HTERT RPE-1 (cell line): ENCODE measurements at regions not wholly inside any gene's neighbourhood (a gene's known extent, or its start where the extent isn't known, plus 50 kb on each side); places are given as distances from the start of the nearest gene placed in this dataset.
"Not testable (repeated sequence)": the region's sequence is repeated elsewhere in the genome, so short reads cannot be mapped to it uniquely, and the experiment has no call there.

Experiments used
- in situ Hi-C: fragments of 300-500 bp; cut with MboI; formaldehyde crosslinking; loops from 4 replicates; pipeline ENCODE4 v1.14.3; 2020; ENCODE audit warnings: low sequenced_read_pairs

GRCh38 chr3:104043001-104043543 is 1323.6 kb upstream of the ALCAM start:
- in situ Hi-C loops = not testable (repeated sequence)

- in situ Hi-C loops = no loop called here
Observed at GRCh38 chr3:104044002-104044401, 1322.7 kb upstream of the ALCAM start.

- in situ Hi-C loops = no loop called here
Observed at GRCh38 chr3:104066658-104067057, 1300.1 kb upstream of the ALCAM start.

GRCh38 chr3:104069114-104069513 is 1297.6 kb upstream of the ALCAM start:
- in situ Hi-C loops = no loop called here

DNA sequence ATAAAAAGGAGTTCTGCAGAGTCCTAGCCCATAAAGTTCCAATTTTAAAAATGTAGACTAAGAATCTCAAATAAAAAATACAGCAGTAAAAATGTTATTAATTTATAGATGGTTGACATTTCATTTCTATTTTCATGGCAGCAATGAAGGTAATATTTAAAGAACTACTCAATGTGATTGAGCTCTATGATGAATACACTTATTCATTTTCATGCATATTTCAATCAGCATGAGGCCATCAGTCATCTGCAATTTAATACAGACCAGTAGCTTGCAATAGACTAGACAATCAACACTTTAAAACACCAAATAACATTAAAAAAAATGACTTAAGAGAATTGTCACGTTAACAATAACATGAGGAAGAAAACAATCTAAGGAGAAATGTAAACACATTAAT is 1295.8 kb upstream of the ALCAM start:
- in situ Hi-C loops = no loop called here

GRCh38 chr3:104080088-104080626 is 1286.6 kb upstream of the ALCAM start:
- in situ Hi-C loops = no loop called here

DNA sequence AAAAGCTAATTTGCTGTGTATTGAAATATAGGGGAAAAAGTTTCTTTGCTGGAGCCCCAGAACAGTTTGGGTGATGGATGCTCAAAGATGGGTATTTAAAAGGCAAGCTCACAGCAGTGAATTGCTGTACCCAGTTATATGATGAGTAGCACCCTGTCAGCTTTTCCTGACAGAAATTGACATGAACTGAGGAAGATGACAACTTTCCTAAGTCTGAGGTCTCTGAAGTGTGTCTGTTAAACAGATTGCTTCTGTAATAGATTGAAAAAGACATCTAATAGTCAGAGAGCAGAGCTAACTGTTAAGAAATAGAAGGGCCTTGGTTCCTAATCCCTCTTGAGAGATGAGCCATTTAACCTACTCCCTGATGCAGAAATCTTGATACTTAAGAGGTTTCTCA is 1278.0 kb upstream of the ALCAM start:
- in situ Hi-C loops = no loop called here

DNA sequence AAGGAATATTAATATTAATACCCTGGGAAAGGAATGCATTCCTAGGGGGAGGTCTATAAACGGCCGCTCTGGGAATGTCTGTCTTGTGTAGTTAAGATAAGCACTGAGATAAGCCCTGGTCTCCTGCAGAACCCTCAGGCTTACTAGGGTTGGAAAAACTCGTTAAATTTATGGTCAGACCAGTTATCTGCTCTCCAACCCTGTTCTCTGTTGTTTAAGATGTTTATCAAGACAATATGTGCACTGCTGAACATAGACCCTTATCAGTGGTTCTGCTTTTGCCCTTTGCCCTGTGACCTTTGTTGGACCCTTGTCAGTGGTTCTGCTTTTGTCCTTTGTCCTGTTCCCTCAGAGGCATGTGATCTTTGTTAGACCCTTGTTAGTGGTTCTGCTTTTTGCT is 1276.7 kb upstream of the ALCAM start:
- in situ Hi-C loops = not testable (repeated sequence)

DNA sequence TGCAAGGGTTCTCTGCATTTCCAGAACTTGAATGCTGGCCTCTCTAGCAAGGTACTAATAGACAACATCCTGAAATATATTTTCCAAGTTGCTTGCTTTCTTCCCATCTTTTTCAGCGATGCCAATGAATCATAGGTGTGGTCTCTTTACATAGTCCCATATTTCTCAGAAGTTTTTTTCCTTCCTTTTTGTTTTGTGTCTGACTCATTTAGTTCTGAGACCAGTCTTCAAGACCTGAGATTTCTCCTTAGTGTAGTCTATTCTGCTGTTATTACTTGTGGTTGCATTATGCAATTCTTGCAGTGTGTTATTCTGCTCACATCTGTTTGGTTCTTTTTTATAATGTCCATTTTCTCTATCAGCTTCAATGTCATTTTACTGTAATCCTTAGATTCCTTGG is 1265.0 kb upstream of the ALCAM start:
- in situ Hi-C loops = no loop called here

DNA sequence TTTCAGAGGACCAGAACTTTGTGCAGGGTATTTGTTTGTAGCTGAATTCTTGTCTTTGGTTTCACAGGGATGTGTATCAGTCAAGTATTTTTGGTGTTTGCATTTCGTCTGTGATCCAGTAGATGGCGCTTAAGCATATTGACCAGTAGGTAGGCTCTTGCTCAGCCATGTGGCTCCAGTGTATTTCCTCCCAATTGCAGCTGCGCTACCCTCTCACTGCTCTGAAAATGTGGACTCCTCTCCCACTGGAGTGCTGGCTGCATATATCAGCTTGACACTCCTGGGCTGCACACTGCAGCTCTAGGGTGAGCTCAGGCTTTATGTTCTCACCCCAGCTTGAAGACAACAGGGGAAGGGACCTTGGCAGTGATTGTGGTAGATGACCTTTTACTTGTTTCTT is 1264.3 kb upstream of the ALCAM start:
- in situ Hi-C loops = no loop called here

GRCh38 chr3:104106276-104106675 is 1260.4 kb upstream of the ALCAM start:
- in situ Hi-C loops = no loop called here

DNA sequence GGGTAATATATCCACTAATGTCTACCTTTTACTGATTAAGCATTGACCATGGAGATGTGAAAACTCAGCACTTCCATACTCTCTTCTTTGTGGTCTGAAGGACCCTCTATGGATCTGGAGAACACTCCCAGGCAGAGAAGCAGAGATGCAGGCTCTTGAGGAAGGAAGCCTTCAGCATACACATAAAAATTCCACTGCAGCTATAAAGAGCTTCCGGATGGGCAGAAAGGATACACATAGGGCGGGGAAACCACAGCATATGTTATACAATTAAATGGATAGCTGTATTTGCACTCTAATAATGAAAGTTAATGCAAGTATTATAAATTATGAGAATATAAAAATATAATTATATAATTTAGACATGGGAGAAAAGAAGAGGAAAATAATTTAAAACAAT is 1258.2 kb upstream of the ALCAM start:
- in situ Hi-C loops = no loop called here

GRCh38 chr3:104126463-104126862 is 1240.2 kb upstream of the ALCAM start:
- in situ Hi-C loops = no loop called here

GRCh38 chr3:104126864-104127553 is 1239.7 kb upstream of the ALCAM start:
- in situ Hi-C loops = no loop called here

DNA sequence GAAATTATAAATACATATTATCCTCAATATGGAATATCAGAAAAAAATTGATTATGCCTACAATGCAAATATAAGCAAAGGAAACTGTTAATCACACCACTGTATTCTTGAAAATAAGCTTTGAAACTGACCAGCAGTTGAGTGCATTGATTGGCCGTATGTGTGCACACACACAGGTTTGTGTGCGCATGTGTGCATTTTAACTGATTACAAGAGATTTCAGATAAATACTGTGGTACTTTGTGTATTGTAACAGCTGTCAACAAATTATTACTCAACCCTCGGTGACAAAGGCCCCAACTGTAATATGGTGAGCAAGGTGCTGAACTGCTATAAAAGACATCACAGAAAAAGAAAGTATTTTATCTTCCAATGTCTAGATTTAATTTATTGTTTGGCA is 1238.9 kb upstream of the ALCAM start:
- in situ Hi-C loops = no loop called here

GRCh38 chr3:104132566-104133403 is 1233.9 kb upstream of the ALCAM start:
- in situ Hi-C loops = no loop called here

- in situ Hi-C loops = no loop called here
Observed at GRCh38 chr3:104133630-104134029, 1233.1 kb upstream of the ALCAM start.

DNA sequence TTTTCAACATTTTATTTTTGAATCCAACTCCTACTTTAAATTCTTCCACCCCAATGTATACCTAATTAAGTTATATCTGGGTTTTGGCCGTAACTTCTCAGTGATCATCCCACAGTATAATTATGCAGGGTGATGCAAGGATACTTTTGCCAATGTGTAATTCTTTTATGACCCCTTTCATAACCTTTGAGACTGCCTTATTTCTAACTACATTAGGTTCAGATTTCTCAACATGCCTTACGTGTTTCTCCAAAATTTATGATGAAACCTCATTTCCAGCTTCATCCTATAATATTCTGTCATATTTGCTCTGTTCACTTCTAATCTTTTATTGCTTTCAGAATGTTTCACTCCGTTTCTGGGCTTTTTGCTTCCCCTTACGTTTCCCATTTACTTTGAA is 1229.6 kb upstream of the ALCAM start:
- in situ Hi-C loops = no loop called here

DNA sequence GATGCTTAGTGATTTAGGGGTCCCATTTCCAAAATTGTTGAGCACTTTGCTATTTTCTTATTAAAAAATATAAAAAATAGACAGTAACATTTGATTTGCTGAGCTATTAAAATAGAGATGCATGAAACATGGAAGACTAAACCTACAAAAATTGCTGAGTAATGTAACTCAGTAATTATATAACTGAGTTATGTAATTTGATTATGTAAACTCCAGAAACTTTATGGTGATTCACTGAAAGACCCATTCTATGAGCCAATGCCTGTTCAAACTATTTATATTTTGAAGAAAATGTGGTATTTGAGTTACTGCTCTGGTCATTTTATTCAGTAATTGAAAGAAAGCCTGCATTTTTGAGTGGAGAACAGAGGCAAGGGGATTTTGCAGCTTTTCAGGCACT is 1221.5 kb upstream of the ALCAM start:
- in situ Hi-C loops = no loop called here

DNA sequence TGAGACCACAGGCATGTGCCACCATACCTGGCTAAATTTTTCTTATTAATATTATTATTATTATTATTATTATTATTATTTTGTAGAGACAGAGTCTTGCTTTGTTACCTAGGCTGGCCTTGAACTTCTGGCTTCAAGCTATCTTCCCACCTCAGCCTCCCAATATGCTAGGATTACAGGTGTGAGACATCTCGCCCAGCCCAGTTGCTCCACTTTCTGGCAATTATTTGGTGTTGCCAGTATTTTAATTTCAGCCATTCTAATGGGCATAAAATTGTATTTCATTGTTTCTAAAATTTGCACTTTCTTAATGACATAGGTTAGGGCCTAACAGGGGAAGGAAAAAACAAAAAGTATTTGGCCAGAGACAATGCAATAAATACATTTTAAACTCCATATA is 1217.6 kb upstream of the ALCAM start:
- in situ Hi-C loops = no loop called here

- in situ Hi-C loops = no loop called here
Observed at GRCh38 chr3:104150724-104151123, 1216.0 kb upstream of the ALCAM start.

GRCh38 chr3:104154896-104155295 is 1211.8 kb upstream of the ALCAM start:
- in situ Hi-C loops = no loop called here
